K562 (cell line): ENCODE measurements at regions not wholly inside any gene's neighbourhood (a gene's known extent, or its start where the extent isn't known, plus 50 kb on each side); places are given as distances from the start of the nearest gene placed in this dataset.

Experiments
- ATAC-seq: fragments of 200-7000 bp; cut with Tn5 transposase; 3 replicates; pipeline ENCODE4 v1.9.1; 2020; ENCODE audit warnings: moderate library complexity
- BruUV-seq: library from RNA; stranded (reverse); fragments of 400-500 nt; replicated peaks from 2 replicates; lab custom pipeline; 2021; lab: Mats Ljungman, UMichigan
- CTCF ChIA-PET: fragments of 300-600 bp; formaldehyde crosslinking; extraction: SDS; loops from one replicate; lab custom pipeline; 2021; ENCODE audit warnings: low intra/inter-chr PET ratio; lab: Yijun Ruan, JAX
- POLR2A ChIA-PET: fragments of 300-600, 350-650 bp; sonication (Branson Sonifier 250); formaldehyde crosslinking; extraction: SDS; loops from one replicate; lab custom pipeline; 2021; ENCODE audit warnings: antibody characterized with exemption, inconsistent platforms; lab: Yijun Ruan, JAX
- DNase-seq, 4 experiments: peaks; one replicate each; pipeline versions ENCODE4 v3.0.0 to v3.0.0-alpha.2; 2011 to 2018; ENCODE audit warnings: low spot score in 3 of 4, mixed read lengths in 3 of 4; ENCODE audit errors: extremely low read depth in 1 of 4
- FAIRE-seq: peaks from 2 replicates; lab custom pipeline; 2011; peaks lifted over from hg19 to GRCh38; lab: Jason Lieb, UNC
- H2AFZ ChIP-seq: 2 replicates; pipeline ENCODE4 v1.6.0; 2011; ENCODE audit warnings: low read depth, low read length, control low read depth, inconsistent platforms
- H3K27ac ChIP-seq: fragments of 200-600 bp; 3 replicates; pipeline ENCODE4 v1.8.0; 2011; ENCODE audit warnings: low read depth, mild to moderate bottlenecking, control low read depth, inconsistent platforms, low read length, moderate library complexity, mixed read lengths; ENCODE audit errors: extremely low read depth
- H3K27me3 ChIP-seq, 2 experiments: fragments of 300-600 bp in 1 of 2; 2 replicates in 1 of 2; 3 replicates in 1 of 2; pipeline versions ENCODE4 v1.6.0 to v1.8.0; 2011; ENCODE audit warnings: inconsistent platforms in 2 of 2, low read length in 2 of 2, mild to moderate bottlenecking in 1 of 2, mixed read lengths in 1 of 2, moderate library complexity in 1 of 2; ENCODE audit not compliant: control insufficient read depth in 2 of 2, insufficient read depth in 2 of 2
- H3K36me3 ChIP-seq: fragments of 300-600 bp; 3 replicates; pipeline ENCODE4 v1.8.0; 2011; ENCODE audit warnings: mild to moderate bottlenecking, low read length, inconsistent platforms; ENCODE audit not compliant: control insufficient read depth, insufficient read depth
- H3K4me1 ChIP-seq, 2 experiments: fragments of 200-600 bp in 1 of 2; replicated peaks in 1 of 2; 2 replicates in 1 of 2; 3 replicates in 1 of 2; pipeline versions ENCODE4 v1.5.1 to v1.8.0; 2011; ENCODE audit warnings: inconsistent platforms in 2 of 2, low read length in 2 of 2, mild to moderate bottlenecking in 1 of 2, mixed read lengths in 1 of 2, moderate library complexity in 1 of 2; ENCODE audit not compliant: control insufficient read depth in 2 of 2, insufficient read depth in 2 of 2
- H3K4me2 ChIP-seq: 2 replicates; pipeline ENCODE4 v1.6.1; 2011; ENCODE audit warnings: low read length, control low read depth, inconsistent platforms, mixed read lengths; ENCODE audit not compliant: insufficient read depth
- H3K4me3 ChIP-seq: fragments of 200-600 bp; sonication (generic), shearing (Covaris generic); 2 replicates; pipeline ENCODE4 v1.5.1; 2016; ENCODE audit warnings: control low read depth, inconsistent platforms
- H3K79me2 ChIP-seq: fragments of 200-600 bp; 3 replicates; pipeline ENCODE4 v1.8.0; 2011; ENCODE audit warnings: low read length, inconsistent platforms; ENCODE audit not compliant: control insufficient read depth, insufficient read depth
- H3K9ac ChIP-seq, 2 experiments: 2 replicates each; pipeline versions ENCODE4 v1.6.0 to v1.6.1; 2011; ENCODE audit warnings: low read depth in 2 of 2, low read length in 2 of 2, control low read depth in 1 of 2, inconsistent platforms in 1 of 2, mild to moderate bottlenecking in 1 of 2, mixed read lengths in 1 of 2; ENCODE audit not compliant: insufficient read depth in 1 of 2
- H3K9me1 ChIP-seq: one replicate; pipeline ENCODE4 v1.6.0; 2011; ENCODE audit warnings: inconsistent platforms, mild to moderate bottlenecking, low read length, moderate library complexity; ENCODE audit not compliant: control insufficient read depth, insufficient read depth
- H3K9me3 ChIP-seq: replicated peaks from 2 replicates; pipeline ENCODE4 v1.5.1; 2011; ENCODE audit warnings: low read depth, low read length, inconsistent platforms; ENCODE audit not compliant: control insufficient read depth, insufficient read depth
- H4K20me1 ChIP-seq: replicated peaks from 2 replicates; pipeline ENCODE4 v1.6.1; 2011; ENCODE audit warnings: low read length, inconsistent platforms, mixed read lengths; ENCODE audit not compliant: control insufficient read depth, insufficient read depth
- ATF6 ChIP-seq: sonication (generic); formaldehyde crosslinking; IDR thresholded peaks from 2 replicates; pipeline ENCODE4 v1.4.0; 2020; ENCODE audit warnings: mild to moderate bottlenecking, missing genetic modification reagents
- BCOR ChIP-seq: fragments of 450-650 bp; IDR thresholded peaks from 2 replicates; pipeline ENCODE4 v1.6.1; 2016
- BRD4 ChIP-seq: fragments of 200-600 bp; sonication (generic); IDR thresholded peaks from 2 replicates; pipeline ENCODE4 v1.6.1; 2017; ENCODE audit warnings: inconsistent platforms
- CCAR2 ChIP-seq: fragments of 200-400 bp; formaldehyde crosslinking; IDR thresholded peaks from 2 replicates; pipeline ENCODE4 v1.6.1; 2017; ENCODE audit warnings: mild to moderate bottlenecking, low read depth, low read length
- CEBPG ChIP-seq, 3 experiments: fragments of 200-800 bp in 1 of 3; sonication (Bioruptor generic) in 1 of 3; sonication (generic) in 1 of 3; formaldehyde crosslinking in 1 of 3; IDR thresholded peaks in 2 of 3; conservative IDR thresholded peaks in 1 of 3; 2 replicates each; pipeline versions ENCODE4 v1.6.1 to v1.8.0; 2016 to 2022; ENCODE audit warnings: missing compliant biosample characterization in 2 of 3, missing genetic modification characterization in 2 of 3, mild to moderate bottlenecking in 1 of 3, missing genetic modification reagents in 1 of 3
- KDM5B ChIP-seq: fragments of 200-600 bp; sonication (generic); IDR thresholded peaks from 2 replicates; pipeline ENCODE4 v1.6.1; 2012; ENCODE audit warnings: low read depth, mild to moderate bottlenecking, moderate library complexity, low read length, control low read depth, inconsistent platforms; ENCODE audit not compliant: insufficient replicate concordance
- MAX ChIP-seq: sonication (generic); formaldehyde crosslinking; IDR thresholded peaks from 2 replicates; pipeline ENCODE4 v1.9.0; 2022; ENCODE audit warnings: mild to moderate bottlenecking, missing genetic modification reagents
- NONO ChIP-seq, 2 experiments: fragments of 200-400 bp in 1 of 2; fragments of 450-650 bp in 1 of 2; formaldehyde crosslinking in 1 of 2; IDR thresholded peaks; 2 replicates each; pipeline ENCODE4 v1.6.1; 2017; ENCODE audit warnings: low read depth in 2 of 2, mild to moderate bottlenecking in 2 of 2, moderate library complexity in 2 of 2, low read length in 1 of 2
- NR1H2 ChIP-seq: sonication (generic); formaldehyde crosslinking; IDR thresholded peaks from 2 replicates; pipeline ENCODE4 v1.4.0; 2020; ENCODE audit warnings: mild to moderate bottlenecking, missing genetic modification reagents
- TCFL5 ChIP-seq: fragments of 250-450 bp; sonication (Bioruptor Pico); conservative IDR thresholded peaks from 2 replicates; pipeline ENCODE4 v1.6.1; 2021; ENCODE audit warnings: mild to moderate bottlenecking, moderate library complexity, matching md5 sums
- TFAM ChIP-seq: fragments of 250-450 bp; sonication (Bioruptor Pico); conservative IDR thresholded peaks from 2 replicates; pipeline ENCODE4 v1.5.0; 2021; ENCODE audit warnings: mild to moderate bottlenecking, moderate library complexity
- WHSC1 ChIP-seq: IDR thresholded peaks from one replicate; pipeline ENCODE4 v1.6.1; 2012; ENCODE audit warnings: low read length, control low read depth, inconsistent platforms
- ZFP1 ChIP-seq: fragments of 450-650 bp; formaldehyde crosslinking; IDR thresholded peaks from 2 replicates; pipeline ENCODE4 v1.4.0; 2020; ENCODE audit warnings: mild to moderate bottlenecking, mixed read lengths
- ZNF124 ChIP-seq: sonication (generic); formaldehyde crosslinking; IDR thresholded peaks from 2 replicates; pipeline ENCODE4 v1.8.1; 2022; ENCODE audit warnings: missing genetic modification reagents
- ZNF347 ChIP-seq: fragments of 450-650 bp; formaldehyde crosslinking; IDR thresholded peaks from 2 replicates; pipeline ENCODE4 v1.4.0; 2020; ENCODE audit warnings: low read depth, mild to moderate bottlenecking, moderate library complexity
- WGBS: fragments of 100-300 bp; shearing (Covaris generic); methylation state at CpG from one replicate; pipeline ENCODE4 v1.1.6; 2016; ENCODE audit warnings: low coverage, mixed read lengths; ENCODE audit not compliant: insufficient coverage; ENCODE audit errors: missing lambda C conversion rate; 5-methylcytosine and 5-hydroxymethylcytosine counted together
- in situ Hi-C: fragments of 300-500 bp; cut with MboI; formaldehyde crosslinking; loops from 4 replicates; pipeline ENCODE4 v1.15.0; 2018; ENCODE audit warnings: inconsistent platforms, mixed read lengths
- intact Hi-C: fragments of 100-400 bp; cut with micrococcal nuclease; formaldehyde crosslinking; loops from 2 replicates; pipeline ENCODE4 v1.14.2; 2022

GRCh38 chr10:55822096-55822495, 539.0 kb downstream of the ZWINT start (continued):
- no peak for TF ChIP-seq CEBPG (CRISPR knock-in tag; IDR thresholded peaks at IDR 0.05)
- no peak for TF ChIP-seq CEBPG (tag; conservative IDR thresholded peaks at IDR 0.05 in 1 of 2, IDR thresholded peaks at IDR 0.05 in 1 of 2)
- TF ChIP-seq ZNF124 = no peak

GRCh38 chr10:55820478-55820877, 540.6 kb downstream of the ZWINT start:
- H3K4me1 ChIP-seq = no peaks in the 10 kb centered on the region
- intact Hi-C loops = no loop called here
- H3K79me2 ChIP-seq = no peaks in the 10 kb centered on the region
- H3K9me1 ChIP-seq = no peaks in the 10 kb centered on the region
- TF ChIP-seq BCOR = no peak
- no peak for TF ChIP-seq CCAR2
- TF ChIP-seq ZNF347 (CRISPR knock-in tag) = no peak
- ChIA-PET CTCF (no interaction called here), POLR2A (no interaction called here)
- no peaks in the 10 kb centered on the region for H3K27me3 ChIP-seq
- no peaks in the 10 kb centered on the region for H3K36me3 ChIP-seq
- no TSS peak for BruUV-seq
- in situ Hi-C loops = no loop called here
- H3K27ac ChIP-seq = no peak overlapping the region
- H3K4me3 ChIP-seq = no peak overlapping the region
- WGBS = 4% methylated on average over 4 of the region's 4 CpGs
- no peak for FAIRE-seq
- H3K9me3 ChIP-seq = no peaks in the 10 kb centered on the region
- H4K20me1 ChIP-seq = no peaks in the 10 kb centered on the region
- DNase-seq = no peak
- no peak overlapping the region for H2AFZ ChIP-seq
- no peak overlapping the region for H3K4me2 ChIP-seq
- H3K9ac ChIP-seq = no peak overlapping the region
- no peak for ATAC-seq

- DNase-seq (no peak), ATAC-seq (no peak), FAIRE-seq (no peak)
- no peak overlapping the region for H3K4me3 ChIP-seq
- BruUV-seq = no TSS peak
- WGBS = 3% methylated on average over 3 of the region's 3 CpGs
- H2AFZ ChIP-seq = no peak overlapping the region
- H3K9ac ChIP-seq = no peak overlapping the region
- no peaks in the 10 kb centered on the region for H3K9me1 ChIP-seq
- H3K27me3 ChIP-seq = no peaks in the 10 kb centered on the region
- H3K36me3 ChIP-seq = no peaks in the 10 kb centered on the region
- POLR2A ChIA-PET = no interaction called here
- H4K20me1 ChIP-seq = no peaks in the 10 kb centered on the region
- no peaks in the 10 kb centered on the region for H3K79me2 ChIP-seq
- intact Hi-C loops = no loop called here
- H3K9me3 ChIP-seq = no peaks in the 10 kb centered on the region
- in situ Hi-C loops = no loop called here
- H3K4me1 ChIP-seq = no peaks in the 10 kb centered on the region
- no peak overlapping the region for H3K4me2 ChIP-seq
- H3K27ac ChIP-seq = no peak overlapping the region
- CTCF ChIA-PET = no interaction called here
- TF ChIP-seq ZFP1 = no peak
- TF ChIP-seq NR1H2 (CRISPR knock-in tag) = no peak
- TF ChIP-seq KDM5B = no peak
- TF ChIP-seq WHSC1 = no peak
- TF ChIP-seq MAX (CRISPR knock-in tag) = no peak
- no peak for TF ChIP-seq NONO (IDR thresholded peaks at IDR 0.05; ENCODE audit: low read depth in 2 of 2, low read length in 1 of 2)
- TF ChIP-seq ATF6 (CRISPR knock-in tag) = no peak
- no peak for TF ChIP-seq BRD4
- no peak for TF ChIP-seq TCFL5
- TF ChIP-seq TFAM (CRISPR knock-in tag) = no peak
Measured at GRCh38 chr10:55820071-55820470, 541.0 kb downstream of the ZWINT start.
